ENCODE measurements at regions not wholly inside any gene's neighbourhood (a gene's known extent, or its start where the extent isn't known, plus 50 kb on each side); places are given as distances from the start of the nearest gene placed in this dataset.

- Histone ChIP-seq H3K4me3 (IDR thresholded peaks at IDR 0.05; ENCODE audit: insufficient read depth, low read depth, low read length) (no peak overlapping the region), H3K4me1 (ENCODE audit: low read depth, poor library complexity, severe bottlenecking) (no peaks in the 10 kb centered on the region), H3K4me2 (no peak overlapping the region), H3K27ac (no peak overlapping the region), H3K36me3 (ENCODE audit: insufficient read depth) (no peaks in the 10 kb centered on the region), H3K9ac (no peak overlapping the region), H4K20me1 (ENCODE audit: insufficient read depth) (no peaks in the 10 kb centered on the region), H3K27me3 (ENCODE audit: insufficient read depth, low read depth) (0 out of 2 replicates have a peak, but pooled peaks cover 2% of the 10 kb centered on the region), H3K79me2 (ENCODE audit: insufficient read depth, low read depth) (no peaks in the 10 kb centered on the region), H2AFZ (ENCODE audit: low read depth) (no peak overlapping the region)
- TF ChIP-seq, protein P1, sequence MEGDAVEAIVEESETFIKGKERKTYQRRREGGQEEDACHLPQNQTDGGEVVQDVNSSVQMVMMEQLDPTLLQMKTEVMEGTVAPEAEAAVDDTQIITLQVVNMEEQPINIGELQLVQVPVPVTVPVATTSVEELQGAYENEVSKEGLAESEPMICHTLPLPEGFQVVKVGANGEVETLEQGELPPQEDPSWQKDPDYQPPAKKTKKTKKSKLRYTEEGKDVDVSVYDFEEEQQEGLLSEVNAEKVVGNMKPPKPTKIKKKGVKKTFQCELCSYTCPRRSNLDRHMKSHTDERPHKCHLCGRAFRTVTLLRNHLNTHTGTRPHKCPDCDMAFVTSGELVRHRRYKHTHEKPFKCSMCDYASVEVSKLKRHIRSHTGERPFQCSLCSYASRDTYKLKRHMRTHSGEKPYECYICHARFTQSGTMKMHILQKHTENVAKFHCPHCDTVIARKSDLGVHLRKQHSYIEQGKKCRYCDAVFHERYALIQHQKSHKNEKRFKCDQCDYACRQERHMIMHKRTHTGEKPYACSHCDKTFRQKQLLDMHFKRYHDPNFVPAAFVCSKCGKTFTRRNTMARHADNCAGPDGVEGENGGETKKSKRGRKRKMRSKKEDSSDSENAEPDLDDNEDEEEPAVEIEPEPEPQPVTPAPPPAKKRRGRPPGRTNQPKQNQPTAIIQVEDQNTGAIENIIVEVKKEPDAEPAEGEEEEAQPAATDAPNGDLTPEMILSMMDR (conservative IDR thresholded peaks at IDR 0.05; ENCODE audit: low read depth, low read length): no peak
These were observed 147.1 kb downstream of the IRX1 start for GRCh38 chr5:3742750-3743149.

- H3K4me2 ChIP-seq: no peak overlapping the region
- H4K20me1 ChIP-seq (ENCODE audit: insufficient read depth): no peaks in the 10 kb centered on the region
- H3K27ac ChIP-seq: no peak overlapping the region
- H3K27me3 ChIP-seq (ENCODE audit: insufficient read depth, low read depth): no peaks in the 10 kb centered on the region
- no peak overlapping the region for H3K9ac ChIP-seq
- no peaks in the 10 kb centered on the region for H3K4me1 ChIP-seq (ENCODE audit: low read depth, poor library complexity, severe bottlenecking)
- no peak overlapping the region for H3K4me3 ChIP-seq (IDR thresholded peaks at IDR 0.05; ENCODE audit: insufficient read depth, low read depth, low read length)
- H3K79me2 ChIP-seq (ENCODE audit: insufficient read depth, low read depth): no peaks in the 10 kb centered on the region
- H3K36me3 ChIP-seq (ENCODE audit: insufficient read depth): no peaks in the 10 kb centered on the region
- no peak overlapping the region for H2AFZ ChIP-seq (ENCODE audit: low read depth)
- TF ChIP-seq, protein P1 (conservative IDR thresholded peaks at IDR 0.05; ENCODE audit: low read depth, low read length): no peak
These were observed 156.2 kb downstream of the IRX1 start for GRCh38 chr5:3751846-3752245.

DNA sequence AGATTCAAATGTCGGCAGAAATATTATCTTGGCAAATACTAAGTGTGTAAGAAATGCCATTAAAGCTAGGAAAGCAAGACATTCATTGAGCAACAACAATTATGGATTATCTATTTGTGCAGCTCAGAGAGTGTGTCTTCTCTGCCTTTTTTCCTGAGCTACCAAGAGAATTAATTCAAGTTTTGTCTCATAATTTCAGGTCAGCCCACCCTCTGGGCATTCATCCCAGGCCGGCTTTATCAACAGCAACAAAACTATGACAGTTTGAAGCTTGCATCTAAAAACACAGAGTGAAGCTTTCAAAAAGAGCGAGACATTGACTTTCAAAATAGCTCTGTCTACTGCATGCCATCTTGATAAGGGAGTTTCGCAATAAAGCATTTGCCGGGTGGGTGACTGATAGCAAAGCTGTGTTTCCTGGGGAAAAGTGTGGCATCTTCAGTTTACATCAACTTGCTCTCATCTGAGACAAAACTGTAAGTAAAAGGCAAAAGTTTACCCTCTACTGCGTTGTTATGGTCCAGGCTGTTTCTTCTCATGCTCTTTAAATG lies 182.4 kb downstream of the IRX1 start:
- Histone ChIP-seq H3K27ac (no peak overlapping the region), H2AFZ (ENCODE audit: low read depth) (no peak overlapping the region), H4K20me1 (ENCODE audit: insufficient read depth) (no peaks in the 10 kb centered on the region), H3K4me3 (IDR thresholded peaks at IDR 0.05; ENCODE audit: insufficient read depth, low read depth, low read length) (no peak overlapping the region), H3K79me2 (ENCODE audit: insufficient read depth, low read depth) (no peaks in the 10 kb centered on the region), H3K9ac (no peak overlapping the region), H3K4me2 (no peak overlapping the region), H3K36me3 (ENCODE audit: insufficient read depth) (no peaks in the 10 kb centered on the region), H3K4me1 (ENCODE audit: low read depth, poor library complexity, severe bottlenecking) (no peaks in the 10 kb centered on the region), H3K27me3 (ENCODE audit: insufficient read depth, low read depth) (no peaks in the 10 kb centered on the region)
- TF ChIP-seq, protein P1 (conservative IDR thresholded peaks at IDR 0.05; ENCODE audit: low read depth, low read length): no peak

DNA sequence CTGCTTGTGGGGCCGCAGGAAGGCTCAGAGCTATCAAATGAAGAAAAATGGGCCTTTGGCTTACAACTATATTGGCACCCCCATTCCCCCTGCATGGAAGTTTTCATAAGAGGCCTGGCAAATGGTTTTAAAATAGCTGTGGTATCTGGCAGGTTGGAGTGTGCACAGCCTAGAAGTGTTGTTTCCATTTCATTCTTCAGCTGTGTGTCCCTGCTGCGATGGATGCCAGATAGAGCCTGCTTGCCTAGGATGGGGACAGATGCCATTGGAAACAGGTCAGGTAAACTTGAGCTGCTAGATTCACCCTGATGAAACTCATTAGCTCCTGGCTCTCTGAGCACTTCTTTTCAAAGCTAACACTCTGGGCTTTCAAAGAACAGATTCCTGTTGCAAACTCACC lies 183.3 kb downstream of the IRX1 start:
- no peak overlapping the region for H3K4me2 ChIP-seq

More for the DNA sequence above, 183.3 kb downstream of the IRX1 start:
- no peaks in the 10 kb centered on the region for H4K20me1 ChIP-seq (ENCODE audit: insufficient read depth)
- H3K27me3 ChIP-seq (ENCODE audit: insufficient read depth, low read depth): no peaks in the 10 kb centered on the region
- TF ChIP-seq, protein P1 (conservative IDR thresholded peaks at IDR 0.05; ENCODE audit: low read depth, low read length): no peak
- no peaks in the 10 kb centered on the region for H3K79me2 ChIP-seq (ENCODE audit: insufficient read depth, low read depth)
- H3K9ac ChIP-seq: no peak overlapping the region
- H2AFZ ChIP-seq (ENCODE audit: low read depth): no peak overlapping the region
- no peak overlapping the region for H3K4me3 ChIP-seq (IDR thresholded peaks at IDR 0.05; ENCODE audit: insufficient read depth, low read depth, low read length)
- H3K27ac ChIP-seq: no peak overlapping the region
- no peaks in the 10 kb centered on the region for H3K36me3 ChIP-seq (ENCODE audit: insufficient read depth)
- no peaks in the 10 kb centered on the region for H3K4me1 ChIP-seq (ENCODE audit: low read depth, poor library complexity, severe bottlenecking)
